GM23338 (cell line): ENCODE measurements at regions not wholly inside any gene's neighbourhood (a gene's known extent, or its start where the extent isn't known, plus 50 kb on each side); places are given as distances from the start of the nearest gene placed in this dataset.

Experiments
- ATAC-seq: fragments of 200-7000 bp; cut with Tn5 transposase; 3 replicates; pipeline ENCODE4 v1.9.1; 2020
- DNase-seq: peaks from one replicate; pipeline ENCODE4 v3.0.0-alpha.2; 2015; ENCODE audit warnings: low spot score
- H2AFZ ChIP-seq: fragments of 200-600 bp; sonication (generic); 2 replicates; pipeline ENCODE4 v1.8.0; 2016; ENCODE audit warnings: antibody characterized with exemption, mild to moderate bottlenecking, moderate library complexity
- H3F3A ChIP-seq: fragments of 200-600 bp; sonication (generic); replicated peaks from 2 replicates; pipeline ENCODE4 v1.8.0; 2017; ENCODE audit warnings: antibody characterized with exemption, mixed run types, low read depth
- H3K27ac ChIP-seq: fragments of 200-600 bp; sonication (generic); 2 replicates; pipeline ENCODE4 v1.6.1; 2016; ENCODE audit warnings: low read depth
- H3K27me3 ChIP-seq: fragments of 200-600 bp; sonication (generic); 2 replicates; pipeline ENCODE4 v1.8.0; 2016; ENCODE audit warnings: mild to moderate bottlenecking, mixed run types, moderate library complexity; ENCODE audit not compliant: insufficient read depth
- H3K36me3 ChIP-seq: fragments of 200-600 bp; sonication (generic); 2 replicates; pipeline ENCODE4 v1.8.0; 2016; ENCODE audit warnings: mild to moderate bottlenecking; ENCODE audit not compliant: insufficient read depth
- H3K4me1 ChIP-seq: fragments of 200-600 bp; sonication (generic); 2 replicates; pipeline ENCODE4 v1.8.0; 2016; ENCODE audit warnings: mild to moderate bottlenecking, moderate library complexity; ENCODE audit not compliant: insufficient read depth
- H3K4me2 ChIP-seq: fragments of 200-600 bp; sonication (generic); 2 replicates; pipeline ENCODE4 v1.7.1; 2017; ENCODE audit warnings: mixed run types
- H3K4me3 ChIP-seq: fragments of 200-600 bp; sonication (generic); 2 replicates; pipeline ENCODE4 v1.6.1; 2016; ENCODE audit warnings: mixed run types
- H3K79me2 ChIP-seq: fragments of 200-600 bp; sonication (generic); replicated peaks from 2 replicates; pipeline ENCODE4 v1.8.0; 2017; ENCODE audit warnings: mild to moderate bottlenecking; ENCODE audit not compliant: insufficient read depth
- H3K9me2 ChIP-seq: fragments of 200-600 bp; sonication (generic); 2 replicates; pipeline ENCODE4 v1.8.0; 2017; ENCODE audit not compliant: insufficient read depth
- H4K20me1 ChIP-seq: fragments of 200-600 bp; sonication (generic); replicated peaks from 2 replicates; pipeline ENCODE4 v1.8.0; 2017; ENCODE audit warnings: mild to moderate bottlenecking; ENCODE audit not compliant: insufficient read depth
- H3K27ac Mint-ChIP-seq: 2 replicates; pipeline ENCODE4 v1.8.0; 2020; ENCODE audit warnings: inconsistent platforms, mild to moderate bottlenecking, moderate library complexity, mixed read lengths
- H3K27me3 Mint-ChIP-seq: 3 replicates; pipeline ENCODE4 v1.8.0; 2022; ENCODE audit warnings: low read depth, mild to moderate bottlenecking, moderate library complexity, mixed read lengths, inconsistent platforms; ENCODE audit not compliant: insufficient read depth, poor library complexity
- H3K36me3 Mint-ChIP-seq: 3 replicates; pipeline ENCODE4 v1.8.0; 2021; ENCODE audit warnings: low read depth, mild to moderate bottlenecking, inconsistent platforms, moderate library complexity, mixed read lengths
- H3K4me1 Mint-ChIP-seq: 3 replicates; pipeline ENCODE4 v1.8.0; 2020; ENCODE audit warnings: mild to moderate bottlenecking, inconsistent platforms, mixed read lengths
- H3K4me3 Mint-ChIP-seq: 3 replicates; pipeline ENCODE4 v1.8.0; 2021; ENCODE audit warnings: moderate library complexity, mild to moderate bottlenecking, inconsistent platforms, mixed read lengths
- H3K9me3 Mint-ChIP-seq: 3 replicates; pipeline ENCODE4 v1.8.0; 2020; ENCODE audit warnings: moderate library complexity, mild to moderate bottlenecking, inconsistent platforms, mixed read lengths
- CREB1 ChIP-seq: fragments of 250-450 bp; sonication (Bioruptor Pico); IDR thresholded peaks from 2 replicates; pipeline ENCODE4 v1.5.0; 2020; ENCODE audit warnings: low read depth, mild to moderate bottlenecking, moderate library complexity
- EZH2 ChIP-seq: fragments of 200-600 bp; sonication (generic); IDR thresholded peaks from one replicate; pipeline ENCODE4 v1.8.0; 2017; ENCODE audit warnings: antibody characterized with exemption, mild to moderate bottlenecking, low read depth; ENCODE audit not compliant: unreplicated experiment
- EZH2phosphoT487 ChIP-seq: fragments of 200-600 bp; sonication (generic); IDR thresholded peaks from one replicate; pipeline ENCODE4 v1.8.1; 2018; ENCODE audit warnings: antibody characterized with exemption; ENCODE audit not compliant: unreplicated experiment
- JUNB ChIP-seq: IDR thresholded peaks from one replicate; pipeline ENCODE4 v1.6.1; 2016; ENCODE audit warnings: antibody characterized with exemption; ENCODE audit not compliant: unreplicated experiment
- NANOG ChIP-seq: IDR thresholded peaks from 2 replicates; pipeline ENCODE4 v1.6.1; 2016; ENCODE audit warnings: antibody characterized with exemption, borderline replicate concordance
- POLR2AphosphoS5 ChIP-seq: IDR thresholded peaks from 2 replicates; pipeline ENCODE4 v1.6.1; 2016; ENCODE audit warnings: antibody characterized with exemption, low read depth
- REST ChIP-seq: IDR thresholded peaks from one replicate; pipeline ENCODE4 v1.6.1; 2018; ENCODE audit warnings: antibody characterized with exemption; ENCODE audit not compliant: unreplicated experiment
- STAT1 ChIP-seq: IDR thresholded peaks from one replicate; pipeline ENCODE4 v1.6.1; 2016; ENCODE audit warnings: antibody characterized with exemption; ENCODE audit not compliant: unreplicated experiment
- ZNF114 ChIP-seq: fragments of 250-450 bp; sonication (Bioruptor Pico); IDR thresholded peaks from 2 replicates; pipeline ENCODE4 v1.5.0; 2020; ENCODE audit warnings: mild to moderate bottlenecking, moderate library complexity
- ZNF331 ChIP-seq: fragments of 250-450 bp; sonication (Bioruptor Pico); IDR thresholded peaks from 2 replicates; pipeline ENCODE4 v1.5.0; 2020; ENCODE audit warnings: low read depth, mild to moderate bottlenecking, moderate library complexity
- TF ChIP-seq, protein P1 (sequence below), 2 experiments: fragments of 200-600 bp in 1 of 2; sonication (generic) in 1 of 2; conservative IDR thresholded peaks; 2 replicates each; pipeline versions ENCODE4 v1.5.1 to v1.6.1; 2016 to 2017; ENCODE audit warnings: antibody characterized with exemption in 2 of 2, low read depth in 2 of 2, mild to moderate bottlenecking in 2 of 2, moderate library complexity in 1 of 2
- TF ChIP-seq, protein P2 (sequence below): IDR thresholded peaks from 2 replicates; pipeline ENCODE4 v1.6.1; 2016; ENCODE audit warnings: antibody characterized with exemption
- TF ChIP-seq, protein P3 (sequence below): fragments of 250-450 bp; sonication (Bioruptor Pico); IDR thresholded peaks from 2 replicates; pipeline ENCODE4 v1.5.0; 2020; ENCODE audit warnings: mild to moderate bottlenecking, moderate library complexity

- TF ChIP-seq STAT1 = no peak
- TF ChIP-seq EZH2phosphoT487 = no peak
- TF ChIP-seq, protein P1, sequence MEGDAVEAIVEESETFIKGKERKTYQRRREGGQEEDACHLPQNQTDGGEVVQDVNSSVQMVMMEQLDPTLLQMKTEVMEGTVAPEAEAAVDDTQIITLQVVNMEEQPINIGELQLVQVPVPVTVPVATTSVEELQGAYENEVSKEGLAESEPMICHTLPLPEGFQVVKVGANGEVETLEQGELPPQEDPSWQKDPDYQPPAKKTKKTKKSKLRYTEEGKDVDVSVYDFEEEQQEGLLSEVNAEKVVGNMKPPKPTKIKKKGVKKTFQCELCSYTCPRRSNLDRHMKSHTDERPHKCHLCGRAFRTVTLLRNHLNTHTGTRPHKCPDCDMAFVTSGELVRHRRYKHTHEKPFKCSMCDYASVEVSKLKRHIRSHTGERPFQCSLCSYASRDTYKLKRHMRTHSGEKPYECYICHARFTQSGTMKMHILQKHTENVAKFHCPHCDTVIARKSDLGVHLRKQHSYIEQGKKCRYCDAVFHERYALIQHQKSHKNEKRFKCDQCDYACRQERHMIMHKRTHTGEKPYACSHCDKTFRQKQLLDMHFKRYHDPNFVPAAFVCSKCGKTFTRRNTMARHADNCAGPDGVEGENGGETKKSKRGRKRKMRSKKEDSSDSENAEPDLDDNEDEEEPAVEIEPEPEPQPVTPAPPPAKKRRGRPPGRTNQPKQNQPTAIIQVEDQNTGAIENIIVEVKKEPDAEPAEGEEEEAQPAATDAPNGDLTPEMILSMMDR (conservative IDR thresholded peaks at IDR 0.05; ENCODE audit: low read depth in 2 of 2) = no peak
- TF ChIP-seq, protein P2, sequence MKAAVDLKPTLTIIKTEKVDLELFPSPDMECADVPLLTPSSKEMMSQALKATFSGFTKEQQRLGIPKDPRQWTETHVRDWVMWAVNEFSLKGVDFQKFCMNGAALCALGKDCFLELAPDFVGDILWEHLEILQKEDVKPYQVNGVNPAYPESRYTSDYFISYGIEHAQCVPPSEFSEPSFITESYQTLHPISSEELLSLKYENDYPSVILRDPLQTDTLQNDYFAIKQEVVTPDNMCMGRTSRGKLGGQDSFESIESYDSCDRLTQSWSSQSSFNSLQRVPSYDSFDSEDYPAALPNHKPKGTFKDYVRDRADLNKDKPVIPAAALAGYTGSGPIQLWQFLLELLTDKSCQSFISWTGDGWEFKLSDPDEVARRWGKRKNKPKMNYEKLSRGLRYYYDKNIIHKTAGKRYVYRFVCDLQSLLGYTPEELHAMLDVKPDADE = no peak
- TF ChIP-seq, protein P3, sequence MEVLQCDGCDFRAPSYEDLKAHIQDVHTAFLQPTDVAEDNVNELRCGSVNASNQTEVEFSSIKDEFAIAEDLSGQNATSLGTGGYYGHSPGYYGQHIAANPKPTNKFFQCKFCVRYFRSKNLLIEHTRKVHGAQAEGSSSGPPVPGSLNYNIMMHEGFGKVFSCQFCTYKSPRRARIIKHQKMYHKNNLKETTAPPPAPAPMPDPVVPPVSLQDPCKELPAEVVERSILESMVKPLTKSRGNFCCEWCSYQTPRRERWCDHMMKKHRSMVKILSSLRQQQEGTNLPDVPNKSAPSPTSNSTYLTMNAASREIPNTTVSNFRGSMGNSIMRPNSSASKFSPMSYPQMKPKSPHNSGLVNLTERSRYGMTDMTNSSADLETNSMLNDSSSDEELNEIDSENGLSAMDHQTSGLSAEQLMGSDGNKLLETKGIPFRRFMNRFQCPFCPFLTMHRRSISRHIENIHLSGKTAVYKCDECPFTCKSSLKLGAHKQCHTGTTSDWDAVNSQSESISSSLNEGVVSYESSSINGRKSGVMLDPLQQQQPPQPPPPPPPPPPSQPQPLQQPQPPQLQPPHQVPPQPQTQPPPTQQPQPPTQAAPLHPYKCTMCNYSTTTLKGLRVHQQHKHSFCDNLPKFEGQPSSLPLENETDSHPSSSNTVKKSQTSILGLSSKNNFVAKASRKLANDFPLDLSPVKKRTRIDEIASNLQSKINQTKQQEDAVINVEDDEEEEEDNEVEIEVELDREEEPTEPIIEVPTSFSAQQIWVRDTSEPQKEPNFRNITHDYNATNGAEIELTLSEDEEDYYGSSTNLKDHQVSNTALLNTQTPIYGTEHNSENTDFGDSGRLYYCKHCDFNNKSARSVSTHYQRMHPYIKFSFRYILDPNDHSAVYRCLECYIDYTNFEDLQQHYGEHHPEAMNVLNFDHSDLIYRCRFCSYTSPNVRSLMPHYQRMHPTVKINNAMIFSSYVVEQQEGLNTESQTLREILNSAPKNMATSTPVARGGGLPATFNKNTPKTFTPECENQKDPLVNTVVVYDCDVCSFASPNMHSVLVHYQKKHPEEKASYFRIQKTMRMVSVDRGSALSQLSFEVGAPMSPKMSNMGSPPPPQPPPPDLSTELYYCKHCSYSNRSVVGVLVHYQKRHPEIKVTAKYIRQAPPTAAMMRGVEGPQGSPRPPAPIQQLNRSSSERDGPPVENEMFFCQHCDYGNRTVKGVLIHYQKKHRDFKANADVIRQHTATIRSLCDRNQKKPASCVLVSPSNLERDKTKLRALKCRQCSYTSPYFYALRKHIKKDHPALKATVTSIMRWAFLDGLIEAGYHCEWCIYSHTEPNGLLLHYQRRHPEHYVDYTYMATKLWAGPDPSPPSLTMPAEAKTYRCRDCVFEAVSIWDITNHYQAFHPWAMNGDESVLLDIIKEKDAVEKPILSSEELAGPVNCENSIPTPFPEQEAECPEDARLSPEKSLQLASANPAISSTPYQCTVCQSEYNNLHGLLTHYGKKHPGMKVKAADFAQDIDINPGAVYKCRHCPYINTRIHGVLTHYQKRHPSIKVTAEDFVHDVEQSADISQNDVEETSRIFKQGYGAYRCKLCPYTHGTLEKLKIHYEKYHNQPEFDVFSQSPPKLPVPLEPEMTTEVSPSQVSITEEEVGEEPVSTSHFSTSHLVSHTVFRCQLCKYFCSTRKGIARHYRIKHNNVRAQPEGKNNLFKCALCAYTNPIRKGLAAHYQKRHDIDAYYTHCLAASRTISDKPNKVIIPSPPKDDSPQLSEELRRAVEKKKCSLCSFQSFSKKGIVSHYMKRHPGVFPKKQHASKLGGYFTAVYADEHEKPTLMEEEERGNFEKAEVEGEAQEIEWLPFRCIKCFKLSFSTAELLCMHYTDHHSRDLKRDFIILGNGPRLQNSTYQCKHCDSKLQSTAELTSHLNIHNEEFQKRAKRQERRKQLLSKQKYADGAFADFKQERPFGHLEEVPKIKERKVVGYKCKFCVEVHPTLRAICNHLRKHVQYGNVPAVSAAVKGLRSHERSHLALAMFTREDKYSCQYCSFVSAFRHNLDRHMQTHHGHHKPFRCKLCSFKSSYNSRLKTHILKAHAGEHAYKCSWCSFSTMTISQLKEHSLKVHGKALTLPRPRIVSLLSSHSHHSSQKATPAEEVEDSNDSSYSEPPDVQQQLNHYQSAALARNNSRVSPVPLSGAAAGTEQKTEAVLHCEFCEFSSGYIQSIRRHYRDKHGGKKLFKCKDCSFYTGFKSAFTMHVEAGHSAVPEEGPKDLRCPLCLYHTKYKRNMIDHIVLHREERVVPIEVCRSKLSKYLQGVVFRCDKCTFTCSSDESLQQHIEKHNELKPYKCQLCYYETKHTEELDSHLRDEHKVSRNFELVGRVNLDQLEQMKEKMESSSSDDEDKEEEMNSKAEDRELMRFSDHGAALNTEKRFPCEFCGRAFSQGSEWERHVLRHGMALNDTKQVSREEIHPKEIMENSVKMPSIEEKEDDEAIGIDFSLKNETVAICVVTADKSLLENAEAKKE (CRISPR knock-in tag) = no peak
- no peak for TF ChIP-seq REST
- no peak for TF ChIP-seq ZNF114 (CRISPR knock-in tag)
- no peak for TF ChIP-seq NANOG
- TF ChIP-seq EZH2 = no peak
- TF ChIP-seq CREB1 (CRISPR knock-in tag) = no peak
- no peak for TF ChIP-seq POLR2AphosphoS5
- TF ChIP-seq ZNF331 = no peak
- no peak for TF ChIP-seq JUNB
- Histone ChIP-seq H3K4me3 (no peak overlapping the region), H3K4me1 (no peaks in the 10 kb centered on the region), H3K9me2 (no peaks in the 10 kb centered on the region), H3K36me3 (no peaks in the 10 kb centered on the region), H3K4me2 (no peak overlapping the region), H3K27me3 (no peaks in the 10 kb centered on the region), H3K27ac (no peak overlapping the region), H2AFZ (no peak overlapping the region), H4K20me1 (no peaks in the 10 kb centered on the region), H3K79me2 (no peaks in the 10 kb centered on the region), H3F3A (no peaks in the 10 kb centered on the region)
- H3K36me3 Mint-ChIP-seq = no peaks in the 10 kb centered on the region
- H3K27me3 Mint-ChIP-seq = no peaks in the 10 kb centered on the region
- ATAC-seq (no peak; the same call in 2 of the 3 replicates), DNase-seq (peak; percentile 22)
- H3K4me1 Mint-ChIP-seq = no peaks in the 10 kb centered on the region
- H3K4me3 Mint-ChIP-seq = no peak overlapping the region
- no peak overlapping the region for H3K27ac Mint-ChIP-seq
- no peaks in the 10 kb centered on the region for H3K9me3 Mint-ChIP-seq
Observed at GRCh38 chr14:28901631-28902030, 135.0 kb downstream of the FOXG1 start.
